NCI-H1105 (cell line): ENCODE measurements at regions not wholly inside any gene's neighbourhood (a gene's known extent, or its start where the extent isn't known, plus 50 kb on each side); places are given as distances from the start of the nearest gene placed in this dataset.

Experiments used
- DNase-seq: peaks from one replicate; lab custom pipeline; 2025; lab: John Stamatoyannopoulos, UW

DNA sequence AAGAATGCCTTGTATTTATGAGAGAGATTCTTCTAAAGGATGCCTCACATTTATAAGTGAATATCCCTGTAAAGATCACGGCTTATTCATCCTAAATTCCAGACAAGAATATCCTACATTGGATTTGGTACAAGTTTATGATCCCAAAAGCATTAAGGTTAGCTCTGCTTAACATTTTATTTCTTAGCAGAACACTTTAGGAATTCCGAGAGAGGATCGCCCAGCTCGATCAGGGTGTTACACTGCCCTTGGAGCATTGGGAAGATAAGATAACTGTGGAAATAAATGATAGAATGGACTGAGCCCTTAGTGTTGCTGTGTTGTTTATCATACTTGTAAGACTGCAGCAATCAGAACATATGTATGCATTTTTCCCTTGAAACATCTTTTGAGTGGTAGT lies 223.0 kb upstream of the CDIN1 start:
- DNase-seq: no peak

- DNase-seq: no peak
Measured at GRCh38 chr15:36356978-36357601, 222.3 kb upstream of the CDIN1 start.

DNA sequence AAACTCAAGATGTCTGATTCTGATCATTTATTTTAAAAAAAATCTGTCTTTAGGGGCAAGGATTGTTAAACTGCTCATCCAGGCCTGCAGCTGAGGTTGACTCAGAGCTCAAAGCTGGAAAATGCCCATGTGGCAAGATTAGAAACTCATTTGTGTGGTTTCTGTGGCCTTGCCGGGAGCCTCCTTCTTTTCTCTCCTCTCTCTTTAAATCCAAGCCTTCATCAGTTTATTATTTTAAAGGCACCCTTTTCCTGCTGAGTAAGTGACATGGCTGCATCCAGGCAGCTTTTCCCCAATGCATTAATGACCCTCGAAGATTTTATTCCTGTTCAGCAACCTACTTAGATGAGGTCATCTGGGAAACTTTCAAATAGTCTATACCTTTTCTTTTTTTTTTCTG lies 221.3 kb upstream of the CDIN1 start:
- no peak for DNase-seq

DNA sequence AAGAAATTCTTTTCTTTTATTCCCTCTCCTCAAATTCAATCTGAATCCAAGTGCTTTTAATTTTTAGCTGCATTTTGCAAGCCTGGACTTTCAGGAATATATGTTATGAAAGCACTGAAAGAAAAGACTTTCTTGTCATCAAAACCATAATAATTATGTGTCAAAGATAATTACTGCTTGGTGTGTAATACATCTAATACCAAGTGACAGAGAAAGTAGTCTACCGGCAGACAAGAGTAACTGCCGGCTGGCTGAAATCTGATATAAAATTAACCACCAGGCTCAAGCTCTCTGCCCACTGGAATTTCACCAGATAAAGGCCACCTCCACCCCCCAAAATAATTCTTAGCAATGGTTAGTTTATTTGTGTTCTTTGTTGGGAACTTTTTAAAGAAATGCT lies 220.9 kb upstream of the CDIN1 start:
- DNase-seq: no peak

DNA sequence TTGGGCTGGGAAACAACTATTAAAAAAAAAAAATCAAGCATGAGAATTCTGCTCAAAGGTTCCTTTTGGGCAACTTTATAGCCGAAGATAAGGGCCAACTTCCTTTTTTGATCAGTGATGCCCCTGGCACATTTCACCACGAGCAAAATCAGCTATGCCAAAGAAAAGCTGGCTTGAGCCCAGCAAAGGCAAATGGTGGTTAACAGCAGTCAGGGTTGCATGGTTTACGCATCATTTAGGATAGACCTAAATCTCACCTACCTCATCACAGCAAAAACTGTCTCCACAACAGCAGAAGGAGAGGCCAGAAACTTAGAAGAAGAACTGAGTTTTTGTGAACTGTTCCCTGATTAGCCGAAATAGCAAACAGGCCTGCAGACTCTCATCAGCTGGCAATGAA lies 220.1 kb upstream of the CDIN1 start:
- DNase-seq: no peak

- DNase-seq: no peak
Measured at GRCh38 chr15:36361351-36361870, 218.0 kb upstream of the CDIN1 start.

DNA sequence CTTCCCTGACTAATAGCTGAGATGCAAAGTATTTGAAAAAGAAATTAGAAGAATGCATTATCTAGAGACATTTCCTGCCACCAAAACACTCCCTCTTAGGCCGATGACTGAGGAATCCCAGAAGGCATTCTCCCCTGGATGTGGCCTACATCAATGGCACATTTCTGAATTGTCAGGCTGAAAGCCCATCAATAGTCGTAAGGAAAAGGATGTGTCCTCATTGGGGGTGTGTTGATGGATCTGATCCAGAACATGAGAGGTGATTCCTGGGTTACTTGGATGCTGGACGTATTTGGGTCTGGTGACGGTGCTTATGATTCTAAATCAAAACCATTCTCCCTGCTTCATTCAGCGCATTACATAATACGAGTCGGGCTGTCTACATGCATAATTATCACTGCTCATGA lies 216.9 kb upstream of the CDIN1 start:
- no peak for DNase-seq

GRCh38 chr15:36363335-36363734 lies 216.1 kb upstream of the CDIN1 start:
- no peak for DNase-seq

GRCh38 chr15:36364377-36364776 lies 215.0 kb upstream of the CDIN1 start:
- no peak for DNase-seq

DNA sequence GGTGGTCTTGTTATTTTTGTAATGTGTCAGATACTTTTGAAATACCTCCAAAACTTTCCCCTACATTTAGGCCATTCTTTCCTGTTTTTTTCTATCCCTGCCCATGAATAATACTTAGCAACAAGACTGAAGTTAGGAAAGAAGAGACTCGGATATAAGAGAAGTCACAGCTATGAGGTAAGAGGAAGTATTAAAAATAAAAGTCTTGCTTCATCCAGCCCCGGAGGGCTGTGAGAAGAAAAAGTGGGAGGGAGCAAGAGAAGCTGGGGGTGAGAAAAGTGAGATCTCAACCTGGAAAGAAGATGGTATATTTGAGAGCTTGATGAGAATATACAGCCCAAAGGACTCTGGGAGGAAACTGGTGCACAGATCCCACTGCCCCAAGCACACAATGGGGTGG lies 213.5 kb upstream of the CDIN1 start:
- DNase-seq: no peak

DNA sequence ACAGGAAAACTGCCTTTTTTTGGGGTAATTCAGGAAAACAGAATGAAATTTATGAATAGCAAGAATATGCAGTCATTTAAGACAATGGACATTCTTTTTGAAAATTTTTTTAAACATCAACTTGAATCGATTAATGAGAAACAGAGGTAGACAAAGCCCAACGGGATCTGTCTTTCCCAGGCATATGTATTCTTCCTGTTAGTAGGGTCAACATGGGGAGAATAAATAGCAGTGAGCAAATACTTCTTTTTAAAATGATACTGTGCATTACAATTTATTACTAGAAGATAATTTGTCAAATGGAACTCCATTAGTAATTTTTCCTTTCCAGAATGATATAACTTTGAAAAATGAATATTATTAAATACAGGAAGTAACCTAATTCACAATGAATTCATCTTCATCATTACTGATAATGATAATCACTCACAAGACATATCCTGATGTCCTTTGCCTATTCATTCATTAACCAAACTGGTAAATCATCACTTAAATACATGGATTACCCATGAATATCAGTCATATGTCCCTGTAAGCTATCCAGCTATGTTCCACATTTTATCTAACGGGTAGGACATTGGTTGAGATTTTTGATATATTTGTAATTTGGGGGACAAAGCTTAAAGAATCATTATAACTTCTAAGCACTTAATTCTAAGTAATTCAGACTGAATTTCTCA lies 209.2 kb upstream of the CDIN1 start:
- no peak for DNase-seq

- no peak for DNase-seq
Measured at GRCh38 chr15:36370731-36371112, 208.7 kb upstream of the CDIN1 start.

GRCh38 chr15:36371509-36371908 lies 207.9 kb upstream of the CDIN1 start:
- no peak for DNase-seq

- DNase-seq: no peak
Measured at GRCh38 chr15:36372968-36373367, 206.5 kb upstream of the CDIN1 start.

DNA sequence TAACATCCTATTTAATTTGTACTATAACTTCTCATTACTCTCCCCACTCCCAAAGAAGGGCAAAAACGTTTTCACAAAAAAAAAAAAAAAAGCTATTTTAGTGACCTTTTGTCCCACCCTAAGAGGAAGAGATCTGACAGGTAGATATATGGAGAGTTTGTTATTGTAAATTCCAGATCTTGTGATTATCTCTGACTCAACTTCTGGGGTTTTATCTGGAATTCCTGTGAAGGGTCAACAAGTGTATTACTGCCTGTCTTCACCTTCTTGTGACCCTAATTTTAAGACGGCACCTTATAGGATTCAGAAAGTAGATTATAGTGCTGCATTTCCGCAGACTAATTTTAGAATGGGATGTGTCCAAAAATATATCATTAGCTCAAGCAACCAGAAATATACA lies 205.9 kb upstream of the CDIN1 start:
- DNase-seq: no peak

DNA sequence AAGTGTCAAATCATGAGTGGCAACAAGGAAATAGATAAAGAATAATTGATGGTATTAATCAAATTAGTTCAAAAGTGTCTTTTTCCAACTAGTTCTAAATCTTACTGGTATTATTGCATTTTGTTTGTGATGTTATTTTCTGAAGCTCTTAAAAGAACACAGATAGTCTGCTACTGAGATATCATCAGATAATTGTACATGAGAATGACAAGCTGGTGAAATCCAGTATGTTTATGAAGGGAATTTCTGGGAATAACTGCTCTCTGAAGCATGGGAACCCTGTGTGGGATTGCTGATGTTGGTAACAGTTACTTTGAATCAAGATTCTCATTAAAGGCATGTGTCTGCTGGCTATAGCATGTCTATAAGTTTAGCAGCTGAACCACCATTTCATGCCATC lies 190.3 kb upstream of the CDIN1 start:
- no peak for DNase-seq

GRCh38 chr15:36390491-36390890 lies 188.9 kb upstream of the CDIN1 start:
- DNase-seq: no peak

GRCh38 chr15:36392676-36393266 lies 186.7 kb upstream of the CDIN1 start:
- no peak for DNase-seq

- DNase-seq: no peak
Measured at GRCh38 chr15:36398212-36398611, 181.2 kb upstream of the CDIN1 start.

DNA sequence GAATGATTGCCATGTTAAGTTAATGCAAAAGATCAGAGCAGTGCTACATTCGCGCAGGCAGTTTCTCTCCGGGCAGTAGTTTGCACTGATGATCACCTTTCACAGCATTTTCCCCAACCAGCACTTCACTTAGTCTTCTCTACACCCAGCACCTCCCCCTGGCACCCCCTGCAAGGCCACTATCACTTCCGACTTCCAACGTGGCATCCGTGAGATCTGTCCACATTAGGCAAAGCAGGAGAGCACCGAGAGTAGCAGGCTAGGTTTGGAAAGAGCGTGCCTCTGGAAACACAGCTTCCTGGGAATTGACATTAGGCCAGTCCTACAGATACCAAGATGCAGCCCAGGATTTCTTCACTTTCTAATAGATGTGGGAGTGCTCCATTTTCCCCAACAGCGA lies 180.2 kb upstream of the CDIN1 start:
- DNase-seq: no peak

- DNase-seq: no peak
Measured at GRCh38 chr15:36400936-36401585, 178.4 kb upstream of the CDIN1 start.

DNA sequence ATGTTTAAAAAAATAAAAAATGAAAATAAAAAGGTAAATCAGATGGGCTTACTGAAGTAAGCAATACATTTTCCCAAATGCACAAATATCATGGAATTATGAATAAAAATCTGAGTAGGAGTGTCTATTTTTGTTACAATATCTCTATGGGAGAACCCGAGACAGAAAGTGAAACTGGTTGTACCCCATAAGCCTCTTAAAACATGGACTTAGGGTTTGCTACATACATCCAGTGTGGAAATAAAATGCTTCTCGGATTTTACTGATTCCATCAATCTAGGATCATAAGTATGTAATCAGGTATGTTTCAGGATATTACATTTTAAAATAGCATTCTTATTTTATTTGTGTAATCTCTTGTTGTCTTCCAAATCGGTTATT lies 177.8 kb upstream of the CDIN1 start:
- DNase-seq: no peak

- DNase-seq: no peak
Measured at GRCh38 chr15:36403351-36403750, 176.1 kb upstream of the CDIN1 start.
